K562 (cell line): ENCODE measurements at regions not wholly inside any gene's neighbourhood (a gene's known extent, or its start where the extent isn't known, plus 50 kb on each side); places are given as distances from the start of the nearest gene placed in this dataset.

ENCODE experiments used
- EZH2 ChIP-seq: IDR thresholded peaks from 2 replicates; pipeline ENCODE4 v1.6.1; 2012; ENCODE audit warnings: low read depth, mild to moderate bottlenecking, inconsistent platforms, low read length, borderline replicate concordance
- HNRNPK ChIP-seq: fragments of 200-400 bp; formaldehyde crosslinking; IDR thresholded peaks from one replicate; pipeline ENCODE4 v1.6.1; 2018; ENCODE audit warnings: mild to moderate bottlenecking, low read depth, low read length; ENCODE audit not compliant: poor library complexity, severe bottlenecking
- LCOR ChIP-seq: sonication (generic); formaldehyde crosslinking; IDR thresholded peaks from 2 replicates; pipeline ENCODE4 v1.8.0; 2022; ENCODE audit warnings: mild to moderate bottlenecking, missing genetic modification reagents
- NCOR1 ChIP-seq: fragments of 450-650 bp; IDR thresholded peaks from 2 replicates; pipeline ENCODE4 v1.6.1; 2016; ENCODE audit warnings: mild to moderate bottlenecking, moderate library complexity
- PCBP1 ChIP-seq: fragments of 200-400 bp; formaldehyde crosslinking; IDR thresholded peaks from 2 replicates; pipeline ENCODE4 v1.6.1; 2018; ENCODE audit warnings: mild to moderate bottlenecking, low read depth, low read length; ENCODE audit not compliant: poor library complexity, severe bottlenecking
- PML ChIP-seq: IDR thresholded peaks from 2 replicates; pipeline ENCODE4 v1.6.1; 2012; ENCODE audit warnings: low read length, inconsistent platforms
- SREBF2 ChIP-seq: sonication (generic); formaldehyde crosslinking; IDR thresholded peaks from 2 replicates; pipeline ENCODE4 v1.4.0; 2020; ENCODE audit warnings: mild to moderate bottlenecking, missing genetic modification reagents
- ZSCAN32 ChIP-seq: fragments of 450-650 bp; formaldehyde crosslinking; IDR thresholded peaks from 2 replicates; pipeline ENCODE4 v1.4.0; 2020; ENCODE audit warnings: mild to moderate bottlenecking, moderate library complexity
- TF ChIP-seq, protein P1 (sequence below): fragments of 450-650 bp; IDR thresholded peaks from 2 replicates; pipeline ENCODE4 v1.6.1; 2017; ENCODE audit warnings: mild to moderate bottlenecking, moderate library complexity
- TF ChIP-seq, protein P2 (sequence below): sonication (generic); formaldehyde crosslinking; IDR thresholded peaks from 2 replicates; pipeline ENCODE4 v1.9.0; 2022; ENCODE audit warnings: mild to moderate bottlenecking, missing genetic modification reagents
- TF ChIP-seq, protein P3 (sequence below): fragments of 450-650 bp; IDR thresholded peaks from 2 replicates; pipeline ENCODE4 v1.6.1; 2016; ENCODE audit warnings: mild to moderate bottlenecking

DNA sequence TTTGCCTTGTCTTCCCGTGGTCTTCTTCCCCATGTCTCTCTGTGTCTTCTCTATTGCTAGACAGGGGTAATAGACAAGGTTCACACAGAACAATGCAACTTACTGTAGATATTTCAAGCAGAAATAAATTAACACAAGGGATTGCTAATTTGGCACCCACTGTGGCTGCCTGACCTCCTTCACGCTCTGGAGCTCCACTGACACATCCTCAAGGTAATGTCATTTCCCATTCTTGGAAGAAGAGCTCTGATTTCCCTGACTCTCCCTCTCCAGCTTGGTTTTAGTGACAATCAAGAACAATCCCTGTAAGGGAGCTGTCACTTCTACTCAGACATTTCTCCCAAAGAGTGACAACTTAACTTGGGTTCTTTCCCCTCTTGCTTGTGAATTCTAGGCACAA lies 105.4 kb upstream of the NAP1L1 start (continued):
- TF ChIP-seq EZH2 (no peak), LCOR (CRISPR knock-in tag) (no peak), HNRNPK (no peak), ZSCAN32 (CRISPR knock-in tag) (no peak), SREBF2 (CRISPR knock-in tag) (no peak), PCBP1 (no peak), NCOR1 (no peak), PML (no peak)
- TF ChIP-seq, protein P1, sequence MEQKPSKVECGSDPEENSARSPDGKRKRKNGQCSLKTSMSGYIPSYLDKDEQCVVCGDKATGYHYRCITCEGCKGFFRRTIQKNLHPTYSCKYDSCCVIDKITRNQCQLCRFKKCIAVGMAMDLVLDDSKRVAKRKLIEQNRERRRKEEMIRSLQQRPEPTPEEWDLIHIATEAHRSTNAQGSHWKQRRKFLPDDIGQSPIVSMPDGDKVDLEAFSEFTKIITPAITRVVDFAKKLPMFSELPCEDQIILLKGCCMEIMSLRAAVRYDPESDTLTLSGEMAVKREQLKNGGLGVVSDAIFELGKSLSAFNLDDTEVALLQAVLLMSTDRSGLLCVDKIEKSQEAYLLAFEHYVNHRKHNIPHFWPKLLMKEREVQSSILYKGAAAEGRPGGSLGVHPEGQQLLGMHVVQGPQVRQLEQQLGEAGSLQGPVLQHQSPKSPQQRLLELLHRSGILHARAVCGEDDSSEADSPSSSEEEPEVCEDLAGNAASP = no peak
- TF ChIP-seq, protein P2, sequence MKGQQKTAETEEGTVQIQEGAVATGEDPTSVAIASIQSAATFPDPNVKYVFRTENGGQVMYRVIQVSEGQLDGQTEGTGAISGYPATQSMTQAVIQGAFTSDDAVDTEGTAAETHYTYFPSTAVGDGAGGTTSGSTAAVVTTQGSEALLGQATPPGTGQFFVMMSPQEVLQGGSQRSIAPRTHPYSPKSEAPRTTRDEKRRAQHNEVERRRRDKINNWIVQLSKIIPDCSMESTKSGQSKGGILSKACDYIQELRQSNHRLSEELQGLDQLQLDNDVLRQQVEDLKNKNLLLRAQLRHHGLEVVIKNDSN (CRISPR knock-in tag) = no peak
- TF ChIP-seq, protein P3, sequence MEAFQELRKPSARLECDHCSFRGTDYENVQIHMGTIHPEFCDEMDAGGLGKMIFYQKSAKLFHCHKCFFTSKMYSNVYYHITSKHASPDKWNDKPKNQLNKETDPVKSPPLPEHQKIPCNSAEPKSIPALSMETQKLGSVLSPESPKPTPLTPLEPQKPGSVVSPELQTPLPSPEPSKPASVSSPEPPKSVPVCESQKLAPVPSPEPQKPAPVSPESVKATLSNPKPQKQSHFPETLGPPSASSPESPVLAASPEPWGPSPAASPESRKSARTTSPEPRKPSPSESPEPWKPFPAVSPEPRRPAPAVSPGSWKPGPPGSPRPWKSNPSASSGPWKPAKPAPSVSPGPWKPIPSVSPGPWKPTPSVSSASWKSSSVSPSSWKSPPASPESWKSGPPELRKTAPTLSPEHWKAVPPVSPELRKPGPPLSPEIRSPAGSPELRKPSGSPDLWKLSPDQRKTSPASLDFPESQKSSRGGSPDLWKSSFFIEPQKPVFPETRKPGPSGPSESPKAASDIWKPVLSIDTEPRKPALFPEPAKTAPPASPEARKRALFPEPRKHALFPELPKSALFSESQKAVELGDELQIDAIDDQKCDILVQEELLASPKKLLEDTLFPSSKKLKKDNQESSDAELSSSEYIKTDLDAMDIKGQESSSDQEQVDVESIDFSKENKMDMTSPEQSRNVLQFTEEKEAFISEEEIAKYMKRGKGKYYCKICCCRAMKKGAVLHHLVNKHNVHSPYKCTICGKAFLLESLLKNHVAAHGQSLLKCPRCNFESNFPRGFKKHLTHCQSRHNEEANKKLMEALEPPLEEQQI = no peak
